ENCODE measurements at regions not wholly inside any gene's neighbourhood (a gene's known extent, or its start where the extent isn't known, plus 50 kb on each side); places are given as distances from the start of the nearest gene placed in this dataset.

GRCh38 chr1:238914346-238914745 lies 472.0 kb upstream of the CHRM3 start:
- no peak for TF ChIP-seq CTCF (conservative IDR thresholded peaks at IDR 0.05; ENCODE audit: low read length)
- no peak for TF ChIP-seq EZH2phosphoT487 (IDR thresholded peaks at IDR 0.05; ENCODE audit: borderline replicate concordance)
